ENCODE measurements at regions not wholly inside any gene's neighbourhood (a gene's known extent, or its start where the extent isn't known, plus 50 kb on each side); places are given as distances from the start of the nearest gene placed in this dataset.
"Not testable (repeated sequence)": the region's sequence is repeated elsewhere in the genome, so short reads cannot be mapped to it uniquely, and the experiment has no call there.

GRCh38 chr10:20652424-20652823 is 244.7 kb downstream of the NEBL start:
- DNase-seq = not testable (repeated sequence)

- DNase-seq = no peak
These were observed 248.7 kb downstream of the NEBL start for GRCh38 chr10:20648263-20648874.

- no peak for DNase-seq
These were observed 249.4 kb downstream of the NEBL start for GRCh38 chr10:20647756-20648155.

DNA sequence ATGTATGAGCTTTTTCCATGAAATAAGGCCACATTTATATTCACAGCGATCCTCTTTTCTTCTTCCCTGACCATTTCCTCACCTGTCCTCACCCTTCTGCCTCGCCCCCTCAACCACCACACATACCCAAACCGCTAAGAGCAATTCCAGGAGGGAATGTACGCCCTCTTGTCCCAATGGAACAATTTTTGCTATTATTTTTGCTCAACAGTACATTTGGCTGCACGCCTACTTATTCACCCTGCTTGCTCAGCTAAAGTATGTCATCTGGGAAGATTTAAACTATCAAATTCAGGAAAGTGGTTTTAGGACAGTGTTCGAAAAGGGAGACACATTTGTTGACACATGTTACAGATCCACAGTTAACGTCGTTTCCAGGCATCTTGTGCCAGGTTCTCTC is 252.7 kb downstream of the NEBL start:
- no peak for DNase-seq

DNA sequence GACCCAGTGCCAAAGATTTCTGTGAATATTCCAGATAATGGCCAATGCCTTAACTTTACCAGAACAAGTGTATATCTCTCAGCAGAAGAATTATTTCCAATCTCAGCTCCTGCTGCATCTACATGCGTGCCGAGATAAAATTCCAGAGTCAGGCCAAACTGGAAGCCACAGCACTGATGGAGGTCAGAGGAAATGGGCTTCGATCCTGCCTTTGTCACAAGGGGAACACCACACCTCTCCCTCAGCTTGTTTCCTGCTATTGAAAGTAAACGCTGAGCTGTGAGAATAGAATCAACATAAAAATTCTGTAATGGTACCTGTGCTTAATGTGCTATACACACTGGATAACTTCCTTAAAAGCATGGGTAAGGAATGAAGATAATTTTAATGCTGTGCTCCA is 255.5 kb downstream of the NEBL start:
- no peak for DNase-seq

DNA sequence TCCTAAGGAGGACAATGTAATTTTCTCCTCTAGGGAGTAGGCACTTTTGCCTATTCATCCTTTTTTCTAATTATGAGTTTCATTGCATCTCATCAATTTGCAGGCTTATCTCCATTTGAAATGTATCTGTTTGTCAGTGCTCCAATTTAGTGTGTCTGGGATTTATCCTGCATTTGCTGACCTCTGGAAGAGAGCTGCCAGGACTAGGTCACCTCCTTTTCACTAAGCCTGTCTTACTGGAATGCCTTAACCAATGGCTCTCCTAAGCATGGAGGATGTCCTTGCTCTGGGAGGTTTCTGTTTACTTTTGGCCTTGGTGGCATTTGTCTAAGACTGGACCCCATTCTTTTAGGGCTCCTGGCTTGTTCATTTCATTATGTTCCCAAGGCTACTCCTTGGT is 261.5 kb downstream of the NEBL start:
- DNase-seq = no peak

DNA sequence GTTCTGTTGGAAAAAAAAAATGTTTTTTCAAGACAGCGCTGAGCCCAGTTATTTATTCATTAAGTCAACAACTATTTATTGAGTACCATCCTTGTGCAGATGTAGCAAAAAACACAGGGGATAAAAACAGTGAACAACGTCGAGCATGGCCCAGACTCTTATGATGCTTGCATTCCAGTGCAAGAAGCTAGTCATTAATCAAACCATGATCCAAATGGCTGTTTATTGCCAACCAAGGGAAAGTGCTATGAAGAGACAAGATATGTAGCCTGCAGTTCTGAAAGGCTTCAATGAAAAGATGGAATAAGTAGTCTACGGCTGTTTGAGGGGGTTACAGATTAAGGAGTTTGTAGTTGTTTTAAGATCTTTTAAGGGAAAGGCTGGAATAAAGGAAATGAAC is 262.3 kb downstream of the NEBL start:
- DNase-seq = no peak

GRCh38 chr10:20633714-20634113 is 263.4 kb downstream of the NEBL start:
- no peak for DNase-seq

GRCh38 chr10:20632696-20633095 is 264.4 kb downstream of the NEBL start:
- DNase-seq = no peak

- no peak for DNase-seq
These were observed 265.9 kb downstream of the NEBL start for GRCh38 chr10:20631229-20631628.

DNA sequence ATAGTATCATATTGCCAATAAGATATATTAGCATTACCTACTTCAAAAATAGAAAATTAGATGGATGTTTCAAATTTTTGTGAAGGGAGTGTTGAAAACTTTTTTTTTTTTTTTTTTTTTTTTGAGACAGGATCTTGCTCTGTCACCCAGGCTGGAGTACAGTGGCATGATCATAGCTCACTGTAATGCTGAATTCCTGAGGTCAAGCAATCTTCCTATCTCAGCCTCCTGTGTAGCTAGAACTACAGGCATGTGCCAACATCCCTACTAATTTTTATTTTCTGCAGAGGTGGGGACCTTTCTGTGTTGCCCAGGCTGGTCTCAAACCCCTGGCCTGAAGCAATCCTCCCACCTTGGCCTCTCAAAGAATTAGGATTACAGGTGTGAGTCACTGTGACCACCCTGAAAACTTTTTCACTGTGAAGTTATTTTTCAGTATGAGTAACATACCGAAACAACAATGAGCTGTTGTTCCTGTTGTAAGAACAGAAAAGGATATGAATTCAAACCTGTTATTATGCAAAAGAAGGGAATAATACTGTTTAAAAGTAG is 266.9 kb downstream of the NEBL start:
- no peak for DNase-seq

GRCh38 chr10:20627946-20628507 is 269.1 kb downstream of the NEBL start:
- DNase-seq = no peak

GRCh38 chr10:20627087-20627486 is 270.0 kb downstream of the NEBL start:
- DNase-seq = no peak

GRCh38 chr10:20625868-20626267 is 271.2 kb downstream of the NEBL start:
- no peak for DNase-seq

DNA sequence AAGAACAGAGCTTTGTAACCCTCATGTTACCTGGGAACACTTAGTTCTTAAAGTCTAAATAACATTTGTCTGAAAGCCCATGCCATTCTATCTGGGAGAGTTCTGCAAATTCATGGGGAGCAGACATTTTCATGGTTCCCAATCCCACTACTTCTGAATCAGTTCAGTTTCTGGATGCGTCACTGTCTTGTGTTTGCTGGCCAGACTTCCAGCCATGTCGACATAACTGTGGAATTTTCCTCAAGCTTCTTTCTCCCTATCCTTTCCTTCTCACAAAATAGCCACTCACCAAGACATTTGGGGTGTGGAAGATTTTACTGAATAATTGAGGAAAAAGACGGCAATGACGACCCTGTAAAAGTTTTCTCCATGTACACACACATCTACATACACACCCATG is 272.5 kb downstream of the NEBL start:
- no peak for DNase-seq

DNA sequence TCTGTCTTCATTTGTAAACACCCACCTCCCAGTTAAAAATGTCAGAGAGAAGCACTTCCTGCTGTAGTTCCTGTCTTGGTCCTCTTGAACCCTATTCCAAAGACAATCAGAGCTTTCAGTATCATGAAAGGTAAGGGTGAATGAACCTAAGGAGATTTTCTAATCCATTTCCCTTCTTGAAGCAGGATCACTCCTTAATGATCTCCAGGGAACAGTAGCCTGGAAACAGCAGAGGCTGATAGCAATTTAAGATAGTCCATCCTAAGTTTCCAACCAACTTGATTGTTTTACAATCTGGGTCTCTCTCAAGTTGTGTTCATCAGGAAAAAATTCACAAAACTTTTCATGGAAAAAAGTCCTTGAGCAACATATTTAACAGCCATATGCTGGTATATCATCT is 273.6 kb downstream of the NEBL start:
- DNase-seq = no peak

DNA sequence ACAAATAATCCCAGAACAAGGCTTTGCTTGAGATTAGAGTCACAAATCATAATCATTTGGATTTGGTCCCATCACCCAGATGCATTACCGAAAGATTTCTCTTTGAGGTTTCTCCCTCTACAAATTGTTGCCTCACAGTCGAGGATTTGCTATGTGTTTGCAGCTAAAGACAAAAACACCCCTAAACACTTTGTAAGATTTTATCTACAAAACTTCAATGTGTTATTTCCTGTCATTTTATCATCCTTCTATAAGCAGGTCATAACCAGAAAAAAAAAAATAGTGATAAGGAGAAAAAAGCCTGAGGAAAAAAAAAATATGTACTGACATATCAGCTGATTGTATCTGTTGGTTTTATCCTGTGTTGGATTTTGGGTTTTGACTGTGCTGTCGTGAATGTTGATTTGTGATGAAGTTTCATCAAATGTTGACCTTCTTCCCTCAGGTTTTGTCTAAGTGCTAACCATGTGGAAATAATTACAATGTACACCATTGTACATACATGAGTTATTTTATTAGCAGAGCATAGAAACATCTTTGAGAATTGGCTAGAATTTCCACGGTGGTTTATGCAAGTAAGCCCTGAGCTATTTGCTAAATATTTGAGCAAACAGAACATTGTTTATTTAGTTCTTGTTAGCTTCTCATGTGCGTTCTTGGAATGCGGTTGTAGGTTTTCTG is 274.4 kb downstream of the NEBL start:
- no peak for DNase-seq

DNA sequence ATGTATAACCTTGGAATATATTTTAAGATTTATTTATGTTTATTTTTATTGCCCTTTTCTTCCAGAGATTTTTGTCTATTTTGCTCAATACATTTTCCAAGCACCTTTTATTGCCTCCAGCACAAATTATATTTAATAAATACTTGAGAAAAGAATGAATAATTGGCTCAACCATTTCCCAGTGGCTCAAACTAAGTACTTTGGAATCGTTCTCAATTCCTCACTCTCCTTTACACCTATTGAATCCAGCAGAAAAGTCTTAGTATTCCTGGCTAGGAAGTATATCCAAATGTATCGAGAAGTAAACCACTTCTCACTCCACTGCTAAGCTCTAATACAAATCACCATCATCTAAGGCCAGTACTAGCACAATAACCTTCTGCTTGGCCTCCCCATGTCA is 276.1 kb downstream of the NEBL start:
- DNase-seq = no peak

DNA sequence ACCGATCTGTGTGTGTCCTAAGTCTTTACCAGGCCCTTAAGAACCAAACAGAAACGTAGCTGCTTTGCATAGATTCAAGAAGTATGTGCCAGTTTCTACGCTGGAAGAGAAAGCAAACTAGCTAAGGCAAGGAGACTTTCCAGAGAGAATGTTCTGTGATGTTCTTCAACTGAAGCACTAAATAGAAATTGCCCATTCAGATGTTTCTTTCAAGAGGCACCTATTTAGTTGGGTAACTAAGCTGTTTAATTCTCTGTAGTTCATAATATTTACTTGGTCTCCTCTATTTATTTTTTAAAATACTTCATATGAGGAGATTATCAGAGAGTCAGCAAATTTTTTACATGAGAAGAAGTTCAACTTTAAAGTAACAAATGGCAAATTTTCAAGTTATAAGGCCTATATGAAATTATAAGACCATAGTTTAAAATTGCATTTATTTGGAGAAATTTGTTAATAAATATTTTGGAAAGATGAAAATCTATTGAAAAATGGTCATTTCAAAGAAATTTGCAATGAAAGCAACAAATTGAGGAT is 279.0 kb downstream of the NEBL start:
- DNase-seq = no peak

- no peak for DNase-seq
These were observed 279.9 kb downstream of the NEBL start for GRCh38 chr10:20616918-20617810.

DNA sequence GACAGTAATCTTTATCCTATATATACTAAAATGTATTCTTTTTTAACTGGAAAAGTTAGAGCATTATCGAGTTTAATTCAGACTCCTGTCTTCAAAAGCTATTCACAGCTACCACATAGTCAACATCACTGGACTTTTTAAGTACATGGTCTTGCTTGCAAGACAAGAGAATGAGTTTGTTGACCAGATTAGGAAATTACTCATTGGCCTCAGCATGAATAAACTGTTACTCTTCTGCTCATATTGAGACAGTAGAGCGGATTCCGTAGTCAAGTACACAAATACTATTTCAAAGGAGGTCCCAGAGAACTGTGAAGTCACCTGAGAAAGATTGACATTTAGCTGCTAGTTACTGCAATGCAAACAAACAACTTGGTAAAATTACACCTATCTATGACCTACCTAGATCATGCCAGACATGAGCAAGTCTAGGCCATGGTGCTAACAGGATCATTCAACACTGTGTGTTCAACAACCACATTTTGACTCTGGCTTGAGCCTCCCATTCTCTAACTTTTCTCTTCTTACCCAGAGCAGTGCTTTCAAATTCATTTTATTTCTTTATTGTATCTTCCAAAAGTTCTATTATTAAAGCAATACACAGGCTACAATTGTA is 280.9 kb downstream of the NEBL start:
- DNase-seq = no peak

DNA sequence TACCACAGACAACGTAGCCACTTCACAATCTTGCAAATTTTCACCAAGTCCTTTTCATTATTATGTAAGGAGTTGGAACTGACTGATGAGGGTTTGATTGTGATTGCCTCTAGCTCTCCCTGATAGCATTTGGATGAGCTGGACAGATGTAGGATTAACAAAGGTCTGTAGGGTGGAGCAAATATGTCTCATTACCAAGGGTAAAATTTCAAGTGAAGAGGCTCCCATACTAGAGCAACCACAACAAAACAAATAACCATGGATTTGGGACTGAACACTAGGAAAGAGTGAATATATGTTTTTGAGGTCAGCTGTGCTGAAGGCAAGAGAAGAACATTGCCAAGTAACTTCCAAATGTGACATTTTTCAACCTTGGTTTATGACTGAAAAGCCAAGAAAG is 281.7 kb downstream of the NEBL start:
- no peak for DNase-seq

GRCh38 chr10:20614911-20615310 is 282.2 kb downstream of the NEBL start:
- DNase-seq = no peak
